Effector memory CD4-positive, alpha-beta T cell (primary cell): ENCODE measurements at regions not wholly inside any gene's neighbourhood (a gene's known extent, or its start where the extent isn't known, plus 50 kb on each side); places are given as distances from the start of the nearest gene placed in this dataset.

Source experiments
- DNase-seq, 3 donors: peaks; one replicate each; pipeline ENCODE4 v3.0.0-alpha.2; 2020
- H3K27ac ChIP-seq: 2 replicates; pipeline ENCODE4 v1.7.0; 2013; ENCODE audit warnings: mild to moderate bottlenecking, low read length, moderate library complexity; ENCODE audit not compliant: insufficient read depth, poor library complexity, severe bottlenecking
- H3K27me3 ChIP-seq: replicated peaks from 2 replicates; pipeline ENCODE4 v1.7.0; 2013; ENCODE audit warnings: mild to moderate bottlenecking, low read length; ENCODE audit not compliant: insufficient read depth, control insufficient read depth, poor library complexity, severe bottlenecking
- H3K36me3 ChIP-seq: 2 replicates; pipeline ENCODE4 v1.7.0; 2013; ENCODE audit warnings: mild to moderate bottlenecking, low read length, moderate library complexity; ENCODE audit not compliant: control insufficient read depth, insufficient read depth
- H3K4me1 ChIP-seq: 2 replicates; pipeline ENCODE4 v1.7.0; 2013; ENCODE audit warnings: low read length, mild to moderate bottlenecking; ENCODE audit not compliant: control insufficient read depth, insufficient read depth, poor library complexity, severe bottlenecking
- H3K4me3 ChIP-seq: 2 replicates; pipeline ENCODE4 v1.7.0; 2013; ENCODE audit warnings: low read length, low read depth, mild to moderate bottlenecking; ENCODE audit not compliant: insufficient read depth, poor library complexity, severe bottlenecking
- H3K9me3 ChIP-seq: 2 replicates; pipeline ENCODE4 v1.7.0; 2013; ENCODE audit warnings: mild to moderate bottlenecking, low read length, moderate library complexity; ENCODE audit not compliant: control insufficient read depth

DNA sequence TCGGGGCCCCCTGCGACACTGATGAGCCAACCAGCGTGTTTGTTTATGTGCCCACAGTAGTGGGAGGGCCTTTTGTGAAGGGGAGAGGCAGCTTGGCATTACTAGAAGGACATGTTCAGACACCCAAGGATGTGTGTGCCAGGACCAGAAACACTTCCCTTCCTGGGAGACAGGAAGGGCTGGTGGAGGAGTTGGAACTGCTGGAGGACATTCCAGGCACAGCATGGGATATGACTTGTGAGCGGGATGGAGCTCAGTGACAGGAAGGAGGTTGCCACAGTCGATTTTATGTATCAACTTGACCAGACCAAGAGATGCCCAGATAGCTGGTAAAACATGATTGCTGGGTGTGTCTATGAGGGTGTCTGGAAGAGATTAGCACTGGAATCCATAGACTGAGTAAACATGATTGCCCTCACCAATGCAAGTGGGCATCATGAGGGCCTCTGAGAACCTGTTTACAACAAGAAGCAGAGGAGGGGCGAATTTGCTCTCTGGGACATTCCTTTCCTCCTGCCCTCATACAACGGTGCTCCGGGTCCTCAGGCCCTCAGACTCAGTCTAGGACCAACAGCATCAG is 106.4 kb upstream of the TLE3 start:
- Histone ChIP-seq H3K4me1 (no peaks in the 10 kb centered on the region), H3K36me3 (no peaks in the 10 kb centered on the region), H3K4me3 (no peak overlapping the region), H3K27ac (no peak overlapping the region), H3K27me3 (no peaks in the 10 kb centered on the region), H3K9me3 (no peaks in the 10 kb centered on the region)
- no peak for DNase-seq

DNA sequence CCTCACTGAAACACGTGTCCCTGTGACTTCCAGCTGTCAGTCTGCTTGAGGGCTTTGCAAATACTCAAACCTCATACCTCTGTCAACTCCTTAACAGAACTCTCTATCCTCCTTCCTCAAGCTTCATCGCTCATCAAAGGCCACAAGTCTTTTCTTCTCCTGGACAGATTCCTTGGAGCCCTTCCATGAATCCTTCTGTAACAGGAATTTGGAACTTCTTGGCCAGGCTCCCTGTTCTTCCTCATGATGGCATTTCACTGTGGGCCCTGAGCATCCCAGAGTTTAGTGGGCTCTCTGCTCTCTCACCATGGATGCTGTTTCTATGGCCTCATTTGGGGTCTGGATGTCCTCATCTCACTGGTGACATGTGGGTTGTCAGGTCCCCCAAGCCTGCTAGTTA is 105.0 kb upstream of the TLE3 start:
- no peak for DNase-seq
- Histone ChIP-seq H3K4me3 (no peak overlapping the region), H3K27me3 (no peaks in the 10 kb centered on the region), H3K27ac (no peak overlapping the region), H3K4me1 (no peaks in the 10 kb centered on the region), H3K36me3 (no peaks in the 10 kb centered on the region), H3K9me3 (no peaks in the 10 kb centered on the region)

DNA sequence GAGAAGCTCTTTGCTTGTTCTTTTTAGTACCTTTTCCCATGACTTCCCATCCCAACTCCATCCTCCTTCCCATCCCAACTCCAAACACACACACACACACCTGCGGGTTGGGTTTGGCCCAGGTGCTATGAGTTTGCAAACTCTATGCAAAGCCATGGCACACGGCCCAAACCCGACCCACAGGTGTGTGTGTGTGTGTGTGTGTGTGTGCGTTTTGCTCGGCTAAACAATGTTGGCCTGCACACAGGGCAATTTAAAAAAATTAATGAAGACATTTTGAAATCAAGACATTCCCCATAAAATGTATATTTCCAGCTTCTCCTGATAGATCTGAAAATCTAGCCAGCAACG is 103.7 kb upstream of the TLE3 start:
- Histone ChIP-seq H3K4me1 (peaks cover 2% of the 10 kb centered on the region), H3K9me3 (no peaks in the 10 kb centered on the region), H3K27ac (no peak overlapping the region), H3K27me3 (no peaks in the 10 kb centered on the region), H3K4me3 (no peak overlapping the region), H3K36me3 (no peaks in the 10 kb centered on the region)
- DNase-seq = no peak

DNA sequence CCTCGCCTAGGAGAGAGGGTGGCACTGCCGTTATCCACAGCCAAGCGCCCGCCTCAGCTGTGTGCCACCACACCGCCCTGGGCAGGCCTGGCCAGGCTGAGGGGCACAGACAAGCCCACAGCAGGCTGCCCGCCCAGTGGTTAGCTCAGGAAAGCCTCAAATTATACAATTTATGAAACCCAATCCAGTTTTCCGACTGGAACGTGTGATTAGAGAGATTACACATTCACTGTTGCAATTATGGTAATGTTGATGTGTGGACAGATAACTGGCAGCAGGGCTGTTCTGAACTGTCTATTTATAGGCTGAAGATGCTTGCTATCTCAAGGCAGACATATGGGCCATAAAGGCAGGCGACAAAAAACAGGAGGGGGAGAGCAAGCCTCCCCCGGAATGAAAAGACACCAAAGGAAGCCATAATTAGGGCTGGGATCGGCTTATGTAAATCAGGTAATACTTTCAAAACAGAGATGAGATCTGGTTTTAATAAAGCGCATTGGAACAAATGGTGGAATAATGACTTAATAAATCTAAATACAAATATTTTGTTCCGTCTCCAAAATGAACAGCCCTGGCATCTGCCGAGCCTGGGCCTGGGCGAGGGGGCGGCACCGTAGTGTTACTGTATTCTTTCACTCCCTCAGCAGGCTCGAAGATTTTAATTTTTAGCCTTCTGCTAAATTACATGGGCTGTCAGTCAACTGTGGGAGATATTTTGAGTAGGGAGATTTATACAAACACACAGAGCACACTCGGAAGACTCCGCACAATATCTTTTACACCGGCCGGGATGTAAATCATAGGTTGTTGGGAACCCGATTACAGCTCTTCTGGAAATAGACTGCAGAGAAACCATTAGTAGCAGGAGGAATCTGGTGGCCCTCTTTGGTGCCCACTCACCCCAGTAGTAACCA is 103.1 kb upstream of the TLE3 start:
- peaks cover 3% of the 10 kb centered on the region for H3K4me1 ChIP-seq
- no peaks in the 10 kb centered on the region for H3K27me3 ChIP-seq
- no peak overlapping the region for H3K27ac ChIP-seq
- no peaks in the 10 kb centered on the region for H3K9me3 ChIP-seq
- no peaks in the 10 kb centered on the region for H3K36me3 ChIP-seq
- no peak for DNase-seq
- no peak overlapping the region for H3K4me3 ChIP-seq

DNA sequence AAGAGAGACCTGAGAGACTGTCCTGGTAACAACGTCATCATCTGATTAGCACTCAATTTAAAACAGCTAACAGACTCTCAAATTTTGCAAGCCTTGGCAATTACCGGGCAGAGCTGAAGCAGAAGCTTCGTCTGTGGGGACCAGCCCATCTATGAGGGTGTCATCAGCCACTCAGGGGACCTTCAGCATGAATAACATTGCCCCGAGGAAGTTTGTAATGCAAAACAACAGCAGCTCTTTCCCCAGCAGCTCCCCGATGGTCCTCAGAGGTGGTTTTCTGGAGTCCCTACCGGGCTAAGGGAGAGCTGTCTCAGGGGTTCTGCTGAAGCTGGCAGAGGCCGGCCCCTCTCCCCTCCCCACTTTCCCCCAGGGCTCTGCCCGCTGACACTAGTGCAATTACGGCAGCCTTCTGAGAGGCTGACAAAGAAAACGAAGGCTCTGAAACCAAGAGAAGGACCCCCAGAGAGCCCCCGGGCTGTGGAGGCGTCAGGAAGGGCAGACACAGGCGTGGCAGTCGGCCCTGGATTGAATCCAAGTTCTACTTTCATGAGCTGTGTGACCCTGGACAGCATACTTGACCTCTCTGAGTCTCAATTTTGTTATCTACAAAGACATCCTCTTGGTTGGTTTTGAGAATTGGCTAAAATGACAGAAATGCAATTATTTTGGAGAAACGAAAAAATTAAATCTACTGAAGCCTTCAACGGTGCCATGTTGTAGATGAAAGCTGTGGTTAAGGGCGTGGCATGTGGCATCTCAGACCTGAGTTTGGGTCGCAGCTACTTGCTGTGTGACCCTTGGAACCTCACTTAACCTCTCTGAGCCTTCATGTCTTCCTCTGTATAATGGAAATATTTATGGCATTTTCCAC is 102.1 kb upstream of the TLE3 start:
- no peak for DNase-seq
- no peaks in the 10 kb centered on the region for H3K27me3 ChIP-seq
- H3K4me1 ChIP-seq = peaks cover 3% of the 10 kb centered on the region
- no peaks in the 10 kb centered on the region for H3K9me3 ChIP-seq
- no peaks in the 10 kb centered on the region for H3K36me3 ChIP-seq
- H3K4me3 ChIP-seq = no peak overlapping the region
- no peak overlapping the region for H3K27ac ChIP-seq

DNA sequence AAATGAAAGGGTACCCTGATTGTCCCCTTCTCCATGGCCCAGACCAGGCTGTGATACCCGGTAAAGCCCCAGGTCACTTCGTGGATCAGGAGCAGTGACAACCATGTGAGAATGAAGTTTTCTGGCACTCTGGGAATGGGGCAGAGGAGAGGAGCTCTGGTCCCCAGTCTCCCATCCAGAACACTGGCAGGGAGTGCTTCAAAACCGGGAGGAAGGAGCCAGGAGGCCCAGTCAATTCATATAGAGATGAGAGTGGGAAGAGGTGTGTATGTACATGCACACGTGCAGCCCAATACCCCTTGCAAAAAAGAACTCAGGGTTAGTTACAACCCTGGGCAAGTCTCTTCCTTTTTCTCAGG is 101.4 kb upstream of the TLE3 start:
- Histone ChIP-seq H3K27me3 (no peaks in the 10 kb centered on the region), H3K9me3 (no peaks in the 10 kb centered on the region), H3K4me3 (no peak overlapping the region), H3K36me3 (no peaks in the 10 kb centered on the region), H3K4me1 (peaks cover 3% of the 10 kb centered on the region), H3K27ac (no peak overlapping the region)
- no peak for DNase-seq

DNA sequence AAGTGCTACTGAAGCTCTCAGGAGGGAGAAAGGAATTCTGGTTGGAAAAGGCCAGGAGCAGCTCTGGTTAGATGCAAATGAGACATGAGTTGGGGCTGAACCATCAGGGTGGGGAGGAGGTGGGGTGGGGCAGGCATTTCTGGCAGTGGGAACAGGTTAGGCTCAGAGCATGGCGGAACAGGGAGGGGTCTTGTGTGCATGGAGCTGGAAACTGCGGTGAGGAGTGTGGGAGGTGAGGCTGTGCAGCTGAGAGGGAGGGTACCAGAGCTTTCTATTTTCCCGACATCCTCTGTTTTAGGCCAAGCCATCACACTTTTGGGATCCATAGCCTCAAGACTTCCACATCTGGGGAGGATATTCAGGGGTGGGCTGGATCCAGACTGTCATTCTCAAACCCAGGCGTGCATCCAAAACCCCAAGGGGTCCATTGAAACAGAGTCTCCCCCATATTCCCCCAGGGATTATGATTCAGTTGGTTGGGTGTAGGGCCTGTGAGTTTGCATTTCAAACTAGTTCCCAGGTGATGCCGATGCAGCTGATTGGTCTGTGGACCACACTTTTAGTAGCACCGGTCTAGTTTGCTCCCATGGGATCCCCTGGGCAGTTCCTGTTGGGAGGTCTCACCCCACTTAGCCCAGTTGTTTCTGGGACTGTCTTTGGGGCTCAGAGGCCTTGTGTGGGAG is 100.9 kb upstream of the TLE3 start:
- Histone ChIP-seq H3K27ac (no peak overlapping the region), H3K4me3 (no peak overlapping the region), H3K36me3 (no peaks in the 10 kb centered on the region), H3K9me3 (no peaks in the 10 kb centered on the region), H3K27me3 (no peaks in the 10 kb centered on the region), H3K4me1 (peaks cover 3% of the 10 kb centered on the region)
- DNase-seq = no peak

DNA sequence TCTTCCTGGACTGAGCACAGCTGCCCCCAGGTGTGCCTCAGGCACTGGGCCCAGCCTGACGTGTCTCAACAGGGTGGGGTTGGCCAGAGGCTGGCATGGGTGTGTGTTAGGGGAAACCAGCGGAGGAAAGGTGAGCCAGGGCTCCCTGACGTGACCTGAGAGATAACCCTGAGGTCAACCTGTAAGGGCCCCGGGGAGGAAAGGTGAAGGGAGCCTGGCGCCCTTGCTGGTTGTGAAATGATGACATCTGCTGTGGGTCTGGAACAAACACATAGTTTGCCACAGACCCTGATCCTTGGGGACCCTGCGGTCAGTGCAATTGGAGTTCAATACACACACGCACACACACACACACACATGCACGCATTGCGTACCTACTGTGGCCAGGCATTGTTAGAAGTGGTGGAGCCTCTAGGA is 100.2 kb upstream of the TLE3 start:
- DNase-seq = no peak
- Histone ChIP-seq H3K27me3 (no peaks in the 10 kb centered on the region), H3K27ac (no peak overlapping the region), H3K9me3 (no peaks in the 10 kb centered on the region), H3K4me1 (peaks cover 3% of the 10 kb centered on the region), H3K36me3 (no peaks in the 10 kb centered on the region), H3K4me3 (no peak overlapping the region)

DNA sequence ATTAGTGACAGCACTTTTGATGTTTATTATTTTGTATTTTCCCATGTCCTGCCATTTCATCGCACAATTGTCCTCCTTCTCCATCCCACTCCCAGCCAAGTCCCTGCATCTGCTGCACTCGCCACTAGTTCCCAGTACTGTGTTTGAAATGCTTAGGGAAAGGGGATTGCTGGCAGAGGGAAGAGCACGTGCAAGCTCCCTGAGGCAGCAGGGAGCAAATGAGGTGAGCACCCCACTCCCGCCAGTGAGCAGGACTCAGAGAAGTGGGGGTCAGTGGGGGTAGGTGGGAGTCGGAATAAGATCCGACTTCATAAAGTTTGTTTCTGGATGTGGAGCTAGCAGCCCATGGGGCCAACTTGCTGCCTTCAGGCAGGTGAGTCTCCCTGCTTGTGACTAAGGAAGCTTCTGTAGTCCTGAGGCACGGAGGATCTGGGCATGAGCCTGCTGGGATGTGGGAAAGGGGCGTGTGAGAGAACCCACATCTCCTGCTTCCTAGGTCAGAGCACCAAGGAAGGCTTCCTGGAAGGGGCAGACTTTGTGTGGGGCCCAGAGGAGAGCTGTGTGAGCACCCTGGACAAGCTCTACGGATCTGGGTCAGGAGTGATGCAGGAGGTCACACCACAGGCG is 99.7 kb upstream of the TLE3 start:
- H3K4me1 ChIP-seq = peaks cover 3% of the 10 kb centered on the region
- H3K9me3 ChIP-seq = no peaks in the 10 kb centered on the region
- no peak overlapping the region for H3K4me3 ChIP-seq
- no peak overlapping the region for H3K27ac ChIP-seq
- DNase-seq = no peak
- H3K36me3 ChIP-seq = no peaks in the 10 kb centered on the region
- no peaks in the 10 kb centered on the region for H3K27me3 ChIP-seq
